ENCODE measurements at regions not wholly inside any gene's neighbourhood (a gene's known extent, or its start where the extent isn't known, plus 50 kb on each side); places are given as distances from the start of the nearest gene placed in this dataset.

DNA sequence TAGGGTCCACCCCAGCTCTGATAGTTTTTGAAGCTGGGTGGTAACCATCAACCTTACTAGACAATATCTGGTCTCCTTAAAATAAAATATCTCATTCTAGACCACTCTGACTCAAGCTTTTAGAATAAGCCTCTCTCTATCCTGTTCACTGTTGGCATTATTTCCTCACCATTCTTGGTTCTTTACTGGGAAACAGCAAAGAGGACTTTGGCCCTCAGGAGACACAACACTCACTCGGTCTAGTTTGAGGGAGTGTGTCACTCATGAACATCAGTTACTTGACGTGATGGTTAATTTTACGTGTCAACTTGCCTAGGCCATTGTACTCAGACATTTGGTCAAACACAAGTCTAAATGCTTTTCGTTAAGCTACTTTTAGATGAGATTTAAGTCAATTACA, 110.6 kb downstream of the FAM76B start:
- no peak for TF ChIP-seq CTCF (IDR thresholded peaks at IDR 0.05)
- TF ChIP-seq POLR2A (IDR thresholded peaks at IDR 0.05): no peak
